Transverse colon (tissue), 4 donors: ENCODE measurements at regions not wholly inside any gene's neighbourhood (a gene's known extent, or its start where the extent isn't known, plus 50 kb on each side); places are given as distances from the start of the nearest gene placed in this dataset.

ENCODE experiments used
- CTCF ChIP-seq, 5 experiments: fragments of 200-600 bp in 3 of 5; fragments of 450-650 bp in 2 of 5; sonication (generic) in 3 of 5; IDR thresholded peaks; 1 replicate in 2 of 5; 2 replicates in 3 of 5; pipeline ENCODE4 v1.5.1; 2016 to 2017; ENCODE audit warnings: antibody characterized with exemption in 5 of 5, inconsistent platforms in 3 of 5, mild to moderate bottlenecking in 2 of 5, moderate library complexity in 1 of 5
- EP300 ChIP-seq: sonication (generic); formaldehyde crosslinking; IDR thresholded peaks from one replicate; pipeline ENCODE4 v1.6.1; 2017; ENCODE audit warnings: antibody characterized with exemption, low read depth
- POLR2A ChIP-seq: fragments of 450-650 bp; IDR thresholded peaks from one replicate; pipeline ENCODE4 v1.6.1; 2016; ENCODE audit warnings: antibody characterized with exemption, mild to moderate bottlenecking, moderate library complexity
- POLR2AphosphoS5 ChIP-seq, 3 donors: sonication (generic); formaldehyde crosslinking; IDR thresholded peaks; one replicate each; pipeline ENCODE4 v1.6.1; 2016; ENCODE audit warnings: antibody characterized with exemption in 3 of 3

DNA sequence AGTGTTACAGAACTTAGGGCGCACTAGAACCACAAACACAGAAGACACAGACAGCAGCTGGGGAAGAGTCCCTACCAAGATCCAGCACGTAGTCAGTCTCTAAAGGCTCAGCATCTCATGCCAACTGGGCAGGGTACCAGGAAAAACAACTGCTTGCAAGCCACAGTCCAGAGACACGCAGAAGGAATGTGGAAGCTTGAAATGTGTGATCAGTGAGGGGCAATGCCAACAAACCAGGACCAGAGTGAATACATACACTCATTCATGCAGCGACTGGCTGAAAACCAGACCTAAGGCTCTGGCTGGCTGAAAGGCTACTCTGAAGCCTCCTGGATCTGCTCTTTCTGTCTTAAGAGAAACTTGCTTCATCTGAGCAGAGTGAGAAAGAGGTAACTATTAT is 1484.8 kb downstream of the EFNB2 start:
- TF ChIP-seq CTCF (IDR thresholded peaks at IDR 0.05) (no peak), EP300 (no peak), POLR2AphosphoS5 (IDR thresholded peaks at IDR 0.05) (no peak), POLR2A (no peak)
